ENCODE measurements at regions not wholly inside any gene's neighbourhood (a gene's known extent, or its start where the extent isn't known, plus 50 kb on each side); places are given as distances from the start of the nearest gene placed in this dataset.

DNA sequence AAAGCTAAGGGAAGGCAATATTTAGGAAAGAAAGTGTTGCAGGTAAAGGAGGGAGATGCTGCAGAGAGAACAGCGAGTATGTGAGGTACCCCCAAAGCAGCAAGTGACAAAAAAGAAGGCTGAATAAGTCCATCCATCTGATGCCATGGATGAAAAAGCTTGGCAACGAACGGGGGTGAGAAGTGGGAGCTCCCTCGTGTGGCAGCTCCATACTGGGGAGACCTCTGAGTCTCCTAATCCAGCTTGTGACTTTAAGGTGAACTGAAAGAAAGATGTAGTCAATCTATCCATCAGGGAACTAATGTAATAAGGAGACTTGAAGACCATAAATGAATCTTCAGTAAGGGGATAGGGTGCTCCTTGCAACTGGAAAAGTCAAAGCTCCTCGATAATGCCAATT is 156.6 kb downstream of the OTOR start:
- DNase-seq, result no peak
- no peaks in the 10 kb centered on the region for H3K27me3 Mint-ChIP-seq
- H3K4me3 Mint-ChIP-seq, result no peak overlapping the region
- H3K4me1 Mint-ChIP-seq (ENCODE audit: low read depth), result no peaks in the 10 kb centered on the region
- no peak overlapping the region for H3K27ac Mint-ChIP-seq
- no peaks in the 10 kb centered on the region for H3K36me3 Mint-ChIP-seq (ENCODE audit: low read depth)
- H3K9me3 Mint-ChIP-seq, result peaks cover 2% of the 10 kb centered on the region

DNA sequence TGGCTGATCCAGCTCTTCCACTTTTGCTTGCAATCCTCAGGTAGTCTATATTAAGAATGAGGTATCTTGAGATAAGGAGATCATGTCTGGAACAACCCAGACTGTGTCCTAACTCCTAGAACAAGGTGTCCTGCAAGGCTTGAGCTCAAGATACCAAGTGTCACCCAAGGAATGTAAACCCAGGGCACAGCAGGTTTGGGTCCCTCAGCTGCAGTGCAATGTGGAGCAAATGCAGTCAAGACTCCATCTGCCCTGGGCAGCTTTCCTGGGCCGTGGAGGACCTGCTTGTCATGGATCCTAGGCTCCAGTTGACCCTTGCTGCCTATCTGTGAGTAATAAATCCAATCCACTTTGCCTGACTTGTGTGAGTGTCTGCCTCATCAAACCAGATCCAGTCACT is 166.1 kb downstream of the OTOR start:
- H3K4me3 Mint-ChIP-seq, result no peak overlapping the region
- H3K36me3 Mint-ChIP-seq (ENCODE audit: low read depth), result no peaks in the 10 kb centered on the region
- no peak overlapping the region for H3K27ac Mint-ChIP-seq
- H3K27me3 Mint-ChIP-seq, result no peaks in the 10 kb centered on the region
- DNase-seq, result no peak
- no peaks in the 10 kb centered on the region for H3K4me1 Mint-ChIP-seq (ENCODE audit: low read depth)
- H3K9me3 Mint-ChIP-seq, result no peaks in the 10 kb centered on the region

DNA sequence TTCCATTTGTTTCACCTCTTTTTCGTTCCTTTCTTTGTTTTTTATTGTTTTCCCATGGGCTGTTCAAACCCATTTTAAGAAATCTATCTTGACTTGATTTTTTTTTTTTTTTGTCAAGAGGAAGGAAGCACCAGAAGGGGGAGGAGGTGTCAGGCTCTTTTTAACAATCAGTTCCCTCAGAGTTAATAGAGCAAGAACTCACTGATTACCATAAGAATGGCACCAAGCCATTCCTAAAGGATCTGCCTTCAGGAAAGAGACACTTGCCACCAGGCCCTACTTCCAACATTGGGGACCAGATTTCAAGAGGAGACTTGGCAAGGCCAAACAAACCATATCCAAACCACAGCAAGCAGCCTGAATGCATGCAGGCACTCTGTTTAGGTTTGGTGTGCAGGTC is 168.0 kb downstream of the OTOR start:
- Mint-ChIP-seq H3K4me3 (no peak overlapping the region), H3K4me1 (ENCODE audit: low read depth) (no peaks in the 10 kb centered on the region), H3K36me3 (ENCODE audit: low read depth) (no peaks in the 10 kb centered on the region), H3K9me3 (no peaks in the 10 kb centered on the region), H3K27me3 (no peaks in the 10 kb centered on the region), H3K27ac (no peak overlapping the region)
- DNase-seq, result no peak

DNA sequence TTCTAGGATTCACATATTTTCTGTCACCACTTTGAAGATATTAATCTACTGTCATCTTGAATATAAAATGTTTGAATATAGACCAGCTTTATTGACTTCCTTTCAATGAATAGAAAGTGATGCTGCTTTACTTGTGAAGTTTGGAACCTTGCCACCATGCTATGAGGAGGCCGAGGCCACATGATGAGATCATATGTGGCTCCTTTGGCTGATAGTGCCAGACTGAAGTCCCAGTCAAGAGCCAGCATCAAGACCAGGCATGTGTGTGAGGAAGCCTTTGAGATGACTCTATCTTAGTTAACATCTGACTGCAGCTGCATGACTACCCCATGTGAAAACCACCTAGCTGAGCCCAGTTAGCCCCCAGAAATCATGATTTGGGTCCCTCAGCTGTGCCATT is 169.5 kb downstream of the OTOR start:
- no peak for DNase-seq
- no peak overlapping the region for H3K4me3 Mint-ChIP-seq
- H3K27ac Mint-ChIP-seq, result no peak overlapping the region
- no peaks in the 10 kb centered on the region for H3K4me1 Mint-ChIP-seq (ENCODE audit: low read depth)
- H3K36me3 Mint-ChIP-seq (ENCODE audit: low read depth), result no peaks in the 10 kb centered on the region
- no peaks in the 10 kb centered on the region for H3K27me3 Mint-ChIP-seq
- H3K9me3 Mint-ChIP-seq, result no peaks in the 10 kb centered on the region

DNA sequence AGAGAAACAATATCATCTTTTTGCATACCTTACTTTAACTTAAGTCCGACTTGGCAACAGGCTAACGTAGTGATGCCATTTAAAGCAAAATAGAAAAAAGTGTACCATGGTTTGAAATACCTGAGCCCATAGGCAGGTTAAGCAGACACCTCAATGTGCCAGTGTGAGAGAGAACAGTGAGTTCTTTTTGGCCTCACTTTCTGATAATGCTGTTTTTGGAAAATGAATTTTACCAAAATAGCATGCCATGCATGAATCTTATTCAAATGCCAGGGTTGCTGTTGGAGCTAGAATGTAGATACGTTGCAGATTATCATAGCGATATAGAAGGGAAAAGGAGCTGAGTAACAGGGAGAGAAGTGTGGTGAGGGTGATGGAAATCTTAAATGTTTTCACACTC is 170.2 kb downstream of the OTOR start:
- no peaks in the 10 kb centered on the region for H3K4me1 Mint-ChIP-seq (ENCODE audit: low read depth)
- DNase-seq, result no peak
- H3K9me3 Mint-ChIP-seq, result no peaks in the 10 kb centered on the region
- H3K27me3 Mint-ChIP-seq, result no peaks in the 10 kb centered on the region
- H3K27ac Mint-ChIP-seq, result no peak overlapping the region
- no peaks in the 10 kb centered on the region for H3K36me3 Mint-ChIP-seq (ENCODE audit: low read depth)
- H3K4me3 Mint-ChIP-seq, result no peak overlapping the region

DNA sequence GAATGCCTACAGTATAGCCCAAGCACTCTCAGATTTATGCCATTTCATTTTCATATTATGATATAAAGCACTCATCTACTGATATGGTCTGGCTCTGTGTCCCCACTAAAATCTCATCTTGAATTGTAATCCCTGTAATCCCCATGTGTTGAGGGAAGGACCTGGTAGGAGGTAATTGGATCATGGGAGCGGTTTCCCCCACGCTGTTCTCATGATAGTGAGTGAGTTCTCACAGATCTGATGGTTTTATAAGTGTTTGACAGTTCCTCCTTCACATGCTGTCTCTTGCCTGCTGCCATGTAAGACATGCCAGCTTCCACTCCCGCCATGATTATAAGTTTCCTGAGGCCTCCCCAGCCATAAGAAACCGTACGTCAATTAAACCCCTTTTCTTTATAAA is 171.7 kb downstream of the OTOR start:
- Mint-ChIP-seq H3K27me3 (no peaks in the 10 kb centered on the region), H3K27ac (no peak overlapping the region), H3K4me3 (no peak overlapping the region), H3K36me3 (ENCODE audit: low read depth) (no peaks in the 10 kb centered on the region), H3K4me1 (ENCODE audit: low read depth) (no peaks in the 10 kb centered on the region), H3K9me3 (no peaks in the 10 kb centered on the region)
- no peak for DNase-seq

DNA sequence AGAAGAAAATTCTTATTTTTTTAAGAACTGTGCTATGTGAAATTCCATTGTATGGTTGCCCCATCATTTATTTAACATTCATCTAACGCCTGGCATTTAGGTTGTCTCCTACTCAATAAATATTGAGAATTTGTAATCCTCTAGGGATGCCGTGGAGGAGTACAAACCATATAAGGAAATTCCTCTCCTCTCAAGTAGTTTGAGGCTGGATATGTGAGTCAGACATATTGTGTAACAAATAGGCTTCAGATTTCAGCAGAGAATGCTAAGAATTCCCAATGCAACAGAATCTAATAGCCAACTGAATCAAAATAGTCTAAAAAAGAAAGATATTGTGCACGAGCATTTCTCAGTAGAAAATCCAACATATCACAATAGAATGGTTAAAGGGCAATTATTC is 174.7 kb downstream of the OTOR start:
- no peak overlapping the region for H3K4me3 Mint-ChIP-seq
- no peaks in the 10 kb centered on the region for H3K9me3 Mint-ChIP-seq
- no peak for DNase-seq
- H3K4me1 Mint-ChIP-seq (ENCODE audit: low read depth), result no peaks in the 10 kb centered on the region
- H3K27me3 Mint-ChIP-seq, result no peaks in the 10 kb centered on the region
- no peaks in the 10 kb centered on the region for H3K36me3 Mint-ChIP-seq (ENCODE audit: low read depth)
- H3K27ac Mint-ChIP-seq, result no peak overlapping the region

DNA sequence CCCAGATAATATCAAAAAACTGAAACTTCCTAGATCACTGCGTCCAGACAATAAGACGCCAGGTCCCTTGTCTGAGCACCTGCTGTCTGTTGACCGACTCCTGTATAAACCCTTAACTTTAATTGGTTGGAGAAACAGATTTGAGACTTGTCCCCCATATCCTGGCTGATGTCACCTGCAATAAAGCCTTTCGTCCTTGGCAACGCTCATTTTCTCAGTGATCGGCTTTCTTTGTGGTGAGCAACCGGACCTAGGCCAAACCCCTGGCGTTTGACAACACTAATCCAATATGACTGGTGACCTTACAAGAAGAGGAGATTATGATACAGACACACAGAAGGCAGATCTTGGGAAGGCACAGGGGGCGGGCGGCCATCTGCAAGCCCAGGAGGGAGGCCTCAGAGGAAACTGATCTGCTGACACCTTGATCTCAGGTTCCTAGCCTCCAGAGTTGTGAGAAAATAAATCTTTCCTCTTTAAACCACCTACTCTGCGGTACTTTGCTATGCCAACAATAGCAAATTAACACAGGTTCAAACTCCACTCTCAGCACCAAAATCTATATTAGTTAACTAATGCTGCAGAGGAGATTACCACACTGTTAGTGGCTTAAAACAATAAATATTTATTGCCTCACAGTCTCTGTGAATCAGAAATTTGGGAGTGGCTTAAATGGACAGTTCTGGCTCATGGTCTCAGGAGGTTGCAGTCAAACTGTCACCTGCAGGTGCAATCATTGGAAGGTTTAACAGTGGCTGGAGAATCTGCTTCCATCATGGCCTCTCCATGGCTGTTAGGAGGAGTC is 178.7 kb downstream of the OTOR start:
- Mint-ChIP-seq H3K4me1 (ENCODE audit: low read depth) (no peaks in the 10 kb centered on the region), H3K36me3 (ENCODE audit: low read depth) (no peaks in the 10 kb centered on the region), H3K27me3 (no peaks in the 10 kb centered on the region), H3K27ac (no peak overlapping the region), H3K9me3 (no peaks in the 10 kb centered on the region), H3K4me3 (no peak overlapping the region)
- DNase-seq, result no peak

DNA sequence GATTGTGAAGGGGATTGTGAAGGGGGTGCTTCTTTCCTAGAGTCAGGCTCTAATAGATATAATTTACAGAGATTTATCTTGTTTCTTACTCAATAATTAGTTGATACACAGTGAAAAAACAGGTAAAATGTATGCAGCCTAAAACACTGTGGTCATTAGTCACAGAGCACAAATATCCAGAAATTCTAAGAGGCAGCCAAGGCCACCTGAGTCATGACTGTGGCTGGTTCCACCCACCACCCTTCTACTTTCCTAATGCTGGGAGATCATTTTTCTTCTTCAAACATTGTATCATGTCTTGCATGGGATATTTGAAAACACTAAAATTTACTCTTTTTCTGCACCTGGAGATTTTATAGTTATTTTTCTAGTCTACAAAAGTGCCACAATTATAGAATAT is 181.6 kb downstream of the OTOR start:
- Mint-ChIP-seq H3K27me3 (no peaks in the 10 kb centered on the region), H3K4me1 (ENCODE audit: low read depth) (no peaks in the 10 kb centered on the region), H3K36me3 (ENCODE audit: low read depth) (no peaks in the 10 kb centered on the region), H3K27ac (no peak overlapping the region), H3K9me3 (no peaks in the 10 kb centered on the region), H3K4me3 (no peak overlapping the region)
- no peak for DNase-seq

DNA sequence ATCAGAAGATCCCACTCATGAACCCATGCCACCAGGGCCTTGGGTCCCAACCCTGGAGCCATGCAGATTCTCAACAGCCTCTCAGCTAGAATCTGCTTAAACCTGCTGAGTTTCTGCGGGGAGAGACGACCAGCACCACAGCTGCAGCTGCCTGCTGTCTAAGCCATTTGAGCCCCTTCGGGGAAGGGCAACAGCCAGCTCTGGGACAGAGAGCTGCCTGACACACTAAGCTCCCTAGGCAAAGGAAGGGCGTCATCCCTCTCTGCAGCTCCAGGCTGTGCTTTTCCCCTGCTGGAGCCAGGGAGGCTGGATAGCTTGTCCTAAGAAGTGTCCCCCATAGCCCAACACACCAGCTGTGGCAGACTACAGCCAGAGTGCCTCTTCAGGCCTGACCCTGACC is 182.5 kb downstream of the OTOR start:
- Mint-ChIP-seq H3K36me3 (ENCODE audit: low read depth) (no peaks in the 10 kb centered on the region), H3K4me1 (ENCODE audit: low read depth) (no peaks in the 10 kb centered on the region), H3K9me3 (no peaks in the 10 kb centered on the region), H3K27ac (no peak overlapping the region), H3K27me3 (no peaks in the 10 kb centered on the region), H3K4me3 (no peak overlapping the region)
- no peak for DNase-seq

DNA sequence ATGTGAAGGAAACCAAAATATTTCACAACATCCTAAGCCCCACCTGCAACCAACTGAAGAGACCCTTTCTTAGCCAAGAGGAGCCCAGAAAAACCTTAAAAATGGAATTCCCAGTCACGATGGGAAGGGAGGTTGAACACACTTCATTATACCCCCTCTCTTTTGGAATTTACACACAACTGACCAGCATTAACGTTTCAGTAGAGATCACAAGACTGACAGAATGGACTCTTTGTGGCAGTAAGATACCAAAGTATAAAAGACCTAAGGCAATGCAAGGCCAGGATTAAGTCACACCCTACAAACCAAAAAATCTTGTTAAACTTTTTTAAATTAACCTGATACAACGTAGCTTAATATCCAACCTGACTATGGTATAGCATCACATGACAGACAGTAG is 190.9 kb downstream of the OTOR start:
- Mint-ChIP-seq H3K36me3 (ENCODE audit: low read depth) (no peaks in the 10 kb centered on the region), H3K4me3 (no peak overlapping the region), H3K4me1 (ENCODE audit: low read depth) (no peaks in the 10 kb centered on the region), H3K9me3 (no peaks in the 10 kb centered on the region), H3K27me3 (no peaks in the 10 kb centered on the region), H3K27ac (no peak overlapping the region)
- DNase-seq, result no peak

DNA sequence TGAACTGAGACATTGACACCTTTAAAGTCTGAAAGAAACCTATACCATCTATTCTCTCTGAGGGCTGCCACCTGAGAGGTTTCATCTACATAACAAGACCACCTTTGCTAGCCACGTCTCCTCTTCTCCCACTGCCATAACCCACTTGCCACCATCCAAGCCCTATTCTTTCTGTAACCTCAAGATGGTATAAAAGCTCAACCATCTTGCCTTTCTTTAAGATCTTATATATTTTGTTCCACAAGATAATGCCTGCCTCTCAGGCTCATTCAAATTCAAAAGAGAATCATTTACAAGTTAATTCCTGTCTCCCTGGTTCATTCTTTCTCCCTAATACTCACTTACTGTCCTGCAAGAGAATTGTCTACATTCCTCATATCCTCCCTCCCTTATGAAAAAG is 192.5 kb downstream of the OTOR start:
- no peak overlapping the region for H3K4me3 Mint-ChIP-seq
- no peaks in the 10 kb centered on the region for H3K36me3 Mint-ChIP-seq (ENCODE audit: low read depth)
- no peaks in the 10 kb centered on the region for H3K9me3 Mint-ChIP-seq
- DNase-seq, result no peak
- no peak overlapping the region for H3K27ac Mint-ChIP-seq
- no peaks in the 10 kb centered on the region for H3K4me1 Mint-ChIP-seq (ENCODE audit: low read depth)
- no peaks in the 10 kb centered on the region for H3K27me3 Mint-ChIP-seq

DNA sequence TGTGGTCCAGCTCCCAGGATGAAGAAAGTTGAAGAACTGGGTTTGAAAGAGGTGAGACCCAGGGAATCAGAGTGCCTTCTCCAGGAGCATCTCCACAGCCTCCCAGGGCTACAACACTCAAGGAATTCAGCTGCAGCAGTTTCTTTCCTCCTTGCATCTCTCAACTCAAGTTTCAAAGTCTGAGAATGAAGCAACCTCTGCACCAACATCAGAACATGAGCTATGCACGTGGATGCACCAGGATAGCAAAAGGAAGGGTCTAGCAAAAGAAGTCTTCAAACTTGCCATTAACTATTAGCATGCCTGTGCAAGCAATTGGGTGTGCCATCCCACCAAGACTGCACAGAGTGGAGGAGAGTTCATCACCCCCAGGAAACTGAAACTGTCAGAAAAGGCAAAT is 193.9 kb downstream of the OTOR start:
- Mint-ChIP-seq H3K36me3 (ENCODE audit: low read depth) (no peaks in the 10 kb centered on the region), H3K4me1 (ENCODE audit: low read depth) (no peaks in the 10 kb centered on the region), H3K27me3 (no peaks in the 10 kb centered on the region), H3K4me3 (no peak overlapping the region), H3K9me3 (no peaks in the 10 kb centered on the region), H3K27ac (no peak overlapping the region)
- no peak for DNase-seq

DNA sequence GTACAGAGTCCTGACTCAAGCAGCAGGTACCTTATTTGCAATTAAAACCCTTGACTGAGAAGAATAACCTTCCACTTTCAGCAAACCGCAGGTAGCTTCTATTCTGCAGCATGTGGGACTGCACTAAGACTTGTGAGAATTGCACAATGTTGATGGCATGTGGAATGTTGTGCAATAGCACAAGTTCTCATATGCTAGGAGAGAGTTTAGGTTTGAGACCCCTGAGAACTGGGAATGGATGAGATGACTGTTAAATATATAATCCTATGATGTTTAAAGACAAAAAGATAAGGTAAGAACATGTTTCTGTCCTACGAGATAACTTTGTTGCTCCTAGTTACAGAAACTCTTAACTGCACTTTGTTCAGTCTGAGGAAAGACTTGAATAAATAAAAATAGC is 194.6 kb downstream of the OTOR start:
- no peak for DNase-seq
- H3K36me3 Mint-ChIP-seq (ENCODE audit: low read depth), result no peaks in the 10 kb centered on the region
- H3K4me1 Mint-ChIP-seq (ENCODE audit: low read depth), result no peaks in the 10 kb centered on the region
- no peak overlapping the region for H3K27ac Mint-ChIP-seq
- H3K27me3 Mint-ChIP-seq, result no peaks in the 10 kb centered on the region
- no peak overlapping the region for H3K4me3 Mint-ChIP-seq
- no peaks in the 10 kb centered on the region for H3K9me3 Mint-ChIP-seq

DNA sequence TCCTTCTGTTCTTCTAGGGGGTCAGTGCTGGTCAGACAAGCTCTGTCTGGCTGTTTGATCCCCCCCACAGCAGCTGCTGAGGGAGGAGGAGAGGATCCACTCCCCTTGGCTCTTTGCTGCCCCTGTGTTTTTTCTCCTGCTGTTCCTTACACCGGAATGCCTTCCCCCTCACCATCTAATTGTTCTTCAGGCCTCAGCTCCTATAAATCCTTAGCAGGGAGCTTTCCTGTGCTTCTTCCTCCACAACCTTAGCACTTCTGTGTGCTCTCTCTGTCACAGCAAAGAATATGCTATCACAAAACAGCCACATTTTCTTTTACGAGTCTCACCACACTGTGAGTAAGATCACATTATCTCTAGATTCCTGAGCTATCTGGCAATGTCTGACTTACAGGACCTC is 196.6 kb downstream of the OTOR start:
- no peak overlapping the region for H3K27ac Mint-ChIP-seq
- no peaks in the 10 kb centered on the region for H3K27me3 Mint-ChIP-seq
- no peaks in the 10 kb centered on the region for H3K36me3 Mint-ChIP-seq (ENCODE audit: low read depth)
- H3K4me1 Mint-ChIP-seq (ENCODE audit: low read depth), result no peaks in the 10 kb centered on the region
- H3K4me3 Mint-ChIP-seq, result no peak overlapping the region
- H3K9me3 Mint-ChIP-seq, result peaks cover 7% of the 10 kb centered on the region
- DNase-seq, result no peak

DNA sequence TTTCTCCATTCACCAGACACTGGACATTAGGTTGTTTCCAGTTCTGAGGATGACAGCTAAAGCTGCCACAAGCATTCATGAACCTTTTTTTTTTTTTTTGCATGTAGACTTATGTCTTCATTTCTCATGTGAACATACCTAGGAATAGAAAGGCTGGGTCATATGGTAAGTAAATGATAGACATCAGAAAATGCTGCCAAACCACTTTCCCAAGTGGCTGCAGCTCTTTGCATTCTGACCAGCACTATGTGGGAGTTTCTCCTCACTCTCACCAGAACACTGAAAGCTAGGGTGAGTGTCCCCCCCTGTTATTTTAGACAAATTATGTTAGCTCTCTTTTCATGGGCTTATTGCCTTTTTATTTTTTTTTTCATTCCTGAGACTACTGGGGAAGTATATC is 197.5 kb downstream of the OTOR start:
- no peaks in the 10 kb centered on the region for H3K36me3 Mint-ChIP-seq (ENCODE audit: low read depth)
- H3K27me3 Mint-ChIP-seq, result no peaks in the 10 kb centered on the region
- peaks cover 15% of the 10 kb centered on the region for H3K9me3 Mint-ChIP-seq
- no peak overlapping the region for H3K4me3 Mint-ChIP-seq
- no peak overlapping the region for H3K27ac Mint-ChIP-seq
- DNase-seq, result no peak
- no peaks in the 10 kb centered on the region for H3K4me1 Mint-ChIP-seq (ENCODE audit: low read depth)

Measured in activated T-cell treated with anti-CD3 and anti-CD28 coated beads, Interleukin-2, amount 50 U/mL, for 24 hours (primary cell).